Upper lobe of left lung (tissue), 6 donors: ENCODE measurements at regions not wholly inside any gene's neighbourhood (a gene's known extent, or its start where the extent isn't known, plus 50 kb on each side); places are given as distances from the start of the nearest gene placed in this dataset.

Experiments
- ATAC-seq, 2 donors: fragments of 200-7000 bp; cut with Tn5 transposase; one replicate each; pipeline ENCODE4 v1.9.1; 2022; ENCODE audit warnings: mild to moderate bottlenecking in 2 of 2, moderate library complexity in 2 of 2; ENCODE audit not compliant: low FRiP score in 2 of 2
- DNase-seq, 2 donors: peaks; one replicate each; pipeline ENCODE4 v3.0.0-alpha.2; 2019 to 2020
- H3K27ac ChIP-seq, 4 donors: fragments of 200-600 bp; sonication (generic); one replicate each; pipeline ENCODE4 v1.5.1; 2016 to 2019
- H3K27me3 ChIP-seq, 4 donors: fragments of 200-600 bp; sonication (generic); one replicate each; pipeline ENCODE4 v1.5.1; 2017 to 2019
- H3K36me3 ChIP-seq, 4 donors: fragments of 200-600 bp; sonication (generic); one replicate each; pipeline ENCODE4 v1.5.1; 2016 to 2019
- H3K4me1 ChIP-seq, 4 donors: fragments of 200-600 bp; sonication (generic); one replicate each; pipeline ENCODE4 v1.5.1; 2018 to 2019
- H3K4me3 ChIP-seq, 4 donors: fragments of 200-600 bp; sonication (generic); one replicate each; pipeline ENCODE4 v1.5.1; 2017 to 2019; ENCODE audit warnings: mild to moderate bottlenecking in 2 of 4, moderate library complexity in 1 of 4
- H3K9me3 ChIP-seq, 4 donors: fragments of 200-600 bp; sonication (generic); one replicate each; pipeline ENCODE4 v1.5.1; 2018 to 2019
- CTCF ChIP-seq, 6 experiments: fragments of 450-650 bp in 4 of 6; fragments of 200-600 bp in 2 of 6; sonication (generic) in 2 of 6; IDR thresholded peaks; one replicate each; pipeline ENCODE4 v1.5.1; 2016 to 2019; ENCODE audit warnings: antibody characterized with exemption in 6 of 6
- EP300 ChIP-seq, 4 donors: sonication (generic); formaldehyde crosslinking; IDR thresholded peaks; one replicate each; pipeline ENCODE4 v1.5.1; 2017; ENCODE audit warnings: antibody characterized with exemption in 4 of 4, control low read depth in 2 of 4
- POLR2A ChIP-seq, 4 donors: fragments of 450-650 bp; IDR thresholded peaks; one replicate each; pipeline ENCODE4 v1.5.1; 2016 to 2017; ENCODE audit warnings: antibody characterized with exemption in 4 of 4, mild to moderate bottlenecking in 2 of 4
- POLR2AphosphoS5 ChIP-seq, 2 donors: sonication (generic); formaldehyde crosslinking; IDR thresholded peaks; one replicate each; pipeline ENCODE4 v1.5.1; 2017; ENCODE audit warnings: antibody characterized with exemption in 2 of 2
- WGBS, 2 donors: methylation state at CpG; one replicate each; pipeline ENCODE4 v1.1.5; 2017 to 2018; 5-methylcytosine and 5-hydroxymethylcytosine counted together
- donor health status: DM: no; HTN: no; CAD: no; lungs with moderate emphysema.
- donor health status: DM: no; HTN: yes; CAD: no; lungs with severe emphysema.

- TF ChIP-seq CTCF (IDR thresholded peaks at IDR 0.05), result no peak
- no peak for TF ChIP-seq POLR2A (IDR thresholded peaks at IDR 0.05)
- no peak for TF ChIP-seq POLR2AphosphoS5 (IDR thresholded peaks at IDR 0.05)
- no peaks in the 10 kb centered on the region for H3K9me3 ChIP-seq
- DNase-seq, result no peak
- no peak overlapping the region for H3K27ac ChIP-seq
- ATAC-seq, result no peak
- no peak overlapping the region for H3K4me3 ChIP-seq
- 47 to 59% methylated on average over 2 of the region's 2 CpGs for WGBS, 2 donors
- no peaks in the 10 kb centered on the region for H3K36me3 ChIP-seq
- H3K27me3 ChIP-seq, result no peaks in the 10 kb centered on the region
- H3K4me1 ChIP-seq, result no peaks in the 10 kb centered on the region
Measured at GRCh38 chr2:21326152-21326551, 202.4 kb downstream of the TDRD15 start.

GRCh38 chr2:21328177-21328576, 204.4 kb downstream of the TDRD15 start:
- Histone ChIP-seq H3K36me3 (no peaks in the 10 kb centered on the region), H3K4me3 (no peak overlapping the region), H3K4me1 (no peaks in the 10 kb centered on the region), H3K9me3 (no peaks in the 10 kb centered on the region), H3K27me3 (no peaks in the 10 kb centered on the region), H3K27ac (no peak overlapping the region)
- TF ChIP-seq POLR2AphosphoS5 (IDR thresholded peaks at IDR 0.05), result no peak
- no peak for TF ChIP-seq POLR2A (IDR thresholded peaks at IDR 0.05)
- WGBS, 2 donors, result 65 to 68% methylated on average over 4 of the region's 4 CpGs
- DNase-seq (no peak), ATAC-seq (no peak)

DNA sequence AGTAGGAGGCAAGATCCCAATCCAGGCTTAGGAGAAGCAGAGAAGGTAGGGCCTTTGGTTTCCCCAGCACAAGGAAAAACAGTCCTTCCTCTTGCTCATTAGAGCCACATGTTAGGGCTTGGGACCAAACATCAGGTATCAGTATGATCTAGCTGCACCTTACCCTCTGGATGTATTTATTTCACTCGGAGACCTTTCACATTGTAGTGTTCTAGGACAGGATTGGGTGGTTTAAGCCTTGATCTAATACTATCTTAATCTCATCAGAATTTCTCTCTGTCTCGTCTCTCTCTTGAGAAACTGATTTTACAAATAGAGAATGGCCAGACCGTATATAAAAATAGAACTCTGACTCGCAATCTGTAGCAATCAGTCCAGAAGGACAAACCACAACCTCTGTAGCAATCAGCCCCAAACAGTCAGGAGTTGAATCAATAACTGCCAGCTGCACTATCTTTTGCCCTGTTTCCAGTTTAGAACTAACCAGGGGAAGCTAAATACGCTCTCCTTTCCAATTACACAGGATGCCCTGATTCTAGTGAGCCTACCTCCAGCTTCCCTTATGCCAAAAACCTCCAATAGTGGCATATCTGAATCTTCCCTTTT, 207.1 kb downstream of the TDRD15 start:
- WGBS, 2 donors, result 63 to 79% methylated on average over 5 of the region's 5 CpGs
- peak overlapping the region in 1 of 4 donors; percentile 30 for H3K27ac ChIP-seq
- DNase-seq (no peak), ATAC-seq (peak in 1 of 2 donors; percentile 49)
- no peaks in the 10 kb centered on the region for H3K9me3 ChIP-seq
- H3K4me3 ChIP-seq, result no peak overlapping the region
- no peaks in the 10 kb centered on the region for H3K27me3 ChIP-seq
- H3K4me1 ChIP-seq, result no peaks in the 10 kb centered on the region
- TF ChIP-seq POLR2AphosphoS5 (IDR thresholded peaks at IDR 0.05) (no peak), CTCF (IDR thresholded peaks at IDR 0.05) (no peak), EP300 (IDR thresholded peaks at IDR 0.05) (no peak), POLR2A (IDR thresholded peaks at IDR 0.05) (no peak)
- no peaks in the 10 kb centered on the region for H3K36me3 ChIP-seq

- H3K9me3 ChIP-seq, result no peaks in the 10 kb centered on the region
- no peak overlapping the region for H3K4me3 ChIP-seq
- H3K36me3 ChIP-seq, result no peaks in the 10 kb centered on the region
- H3K27ac ChIP-seq, result no peak overlapping the region
- no peak for DNase-seq
- H3K4me1 ChIP-seq, result no peaks in the 10 kb centered on the region
- ATAC-seq, result peak in 1 of 2 donors; percentile 7
- H3K27me3 ChIP-seq, result no peaks in the 10 kb centered on the region
- 87 to 90% methylated on average over 3 of the region's 3 CpGs for WGBS, 2 donors
- TF ChIP-seq EP300 (IDR thresholded peaks at IDR 0.05) (no peak), POLR2AphosphoS5 (IDR thresholded peaks at IDR 0.05) (no peak), CTCF (IDR thresholded peaks at IDR 0.05) (no peak), POLR2A (IDR thresholded peaks at IDR 0.05) (no peak)
Measured at GRCh38 chr2:21331625-21332370, 208.0 kb downstream of the TDRD15 start.

GRCh38 chr2:21332993-21333625, 209.3 kb downstream of the TDRD15 start:
- no peaks in the 10 kb centered on the region for H3K36me3 ChIP-seq
- TF ChIP-seq EP300 (IDR thresholded peaks at IDR 0.05) (no peak), CTCF (IDR thresholded peaks at IDR 0.05) (no peak), POLR2A (IDR thresholded peaks at IDR 0.05) (no peak), POLR2AphosphoS5 (IDR thresholded peaks at IDR 0.05) (no peak)
- DNase-seq, result no peak
- no peaks in the 10 kb centered on the region for H3K27me3 ChIP-seq
- H3K9me3 ChIP-seq, result no peaks in the 10 kb centered on the region
- H3K4me3 ChIP-seq, result no peak overlapping the region
- ATAC-seq, result peak in 1 of 2 donors; percentile 32
- 55 to 72% methylated on average over 5 of the region's 5 CpGs for WGBS, 2 donors
- no peaks in the 10 kb centered on the region for H3K4me1 ChIP-seq
- no peak overlapping the region for H3K27ac ChIP-seq
